ENCODE measurements at regions not wholly inside any gene's neighbourhood (a gene's known extent, or its start where the extent isn't known, plus 50 kb on each side); places are given as distances from the start of the nearest gene placed in this dataset.

DNA sequence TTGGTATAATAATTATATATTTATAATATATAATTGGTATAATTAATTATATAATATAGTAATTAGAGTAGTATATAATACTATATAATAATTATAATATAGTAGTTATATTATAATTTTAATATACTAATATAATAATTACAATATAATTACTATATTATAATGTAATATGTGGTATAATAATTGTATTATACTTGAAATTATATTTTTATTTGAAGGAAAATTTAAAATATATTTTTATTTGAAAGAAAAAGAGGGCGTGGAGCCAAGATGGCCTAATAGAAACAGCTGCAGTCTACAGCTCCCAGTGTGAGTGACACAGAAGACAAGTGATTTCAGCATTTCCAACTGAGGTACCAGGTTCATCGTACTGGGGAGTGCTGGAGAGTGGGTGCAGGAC is 365.9 kb downstream of the MMUT start:
- Histone ChIP-seq H3K4me3 (no peak overlapping the region), H3K36me3 (no peaks in the 10 kb centered on the region), H3K27ac (no peak overlapping the region), H3K9me3 (no peaks in the 10 kb centered on the region), H3K27me3 (no peaks in the 10 kb centered on the region), H3K4me1 (no peaks in the 10 kb centered on the region)
- no peak for TF ChIP-seq POLR2A (IDR thresholded peaks at IDR 0.05)
- TF ChIP-seq, protein P1, sequence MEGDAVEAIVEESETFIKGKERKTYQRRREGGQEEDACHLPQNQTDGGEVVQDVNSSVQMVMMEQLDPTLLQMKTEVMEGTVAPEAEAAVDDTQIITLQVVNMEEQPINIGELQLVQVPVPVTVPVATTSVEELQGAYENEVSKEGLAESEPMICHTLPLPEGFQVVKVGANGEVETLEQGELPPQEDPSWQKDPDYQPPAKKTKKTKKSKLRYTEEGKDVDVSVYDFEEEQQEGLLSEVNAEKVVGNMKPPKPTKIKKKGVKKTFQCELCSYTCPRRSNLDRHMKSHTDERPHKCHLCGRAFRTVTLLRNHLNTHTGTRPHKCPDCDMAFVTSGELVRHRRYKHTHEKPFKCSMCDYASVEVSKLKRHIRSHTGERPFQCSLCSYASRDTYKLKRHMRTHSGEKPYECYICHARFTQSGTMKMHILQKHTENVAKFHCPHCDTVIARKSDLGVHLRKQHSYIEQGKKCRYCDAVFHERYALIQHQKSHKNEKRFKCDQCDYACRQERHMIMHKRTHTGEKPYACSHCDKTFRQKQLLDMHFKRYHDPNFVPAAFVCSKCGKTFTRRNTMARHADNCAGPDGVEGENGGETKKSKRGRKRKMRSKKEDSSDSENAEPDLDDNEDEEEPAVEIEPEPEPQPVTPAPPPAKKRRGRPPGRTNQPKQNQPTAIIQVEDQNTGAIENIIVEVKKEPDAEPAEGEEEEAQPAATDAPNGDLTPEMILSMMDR (IDR thresholded peaks at IDR 0.05), result no peak
- 58 to 88% (median 72%) methylated on average over 2 of the region's 2 CpGs for WGBS, 4 donors
- DNase-seq (no peak), ATAC-seq (no peak)
- intact Hi-C loops (cut with DNase I), result no loop called here

DNA sequence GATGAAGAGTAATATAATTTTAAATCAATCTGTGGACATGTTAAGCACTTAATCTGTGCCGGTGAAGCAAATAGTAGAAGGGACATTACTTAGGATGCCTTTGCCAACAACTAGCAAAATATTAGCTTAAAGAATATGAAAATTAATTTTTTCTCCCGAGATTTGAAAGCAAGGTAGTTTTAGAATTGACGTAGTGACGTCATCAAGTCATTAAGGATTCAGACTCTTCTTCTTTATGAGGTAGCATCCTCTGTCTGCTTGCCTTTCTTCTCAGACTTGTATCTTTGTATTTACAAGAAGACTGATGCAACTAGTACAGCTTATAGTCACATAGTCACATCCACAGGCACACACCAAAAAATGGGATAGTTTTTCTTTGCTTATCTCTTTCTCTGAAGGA is 374.4 kb downstream of the MMUT start:
- H3K27me3 ChIP-seq, result no peaks in the 10 kb centered on the region
- no peaks in the 10 kb centered on the region for H3K4me1 ChIP-seq
- intact Hi-C loops (cut with DNase I), result no loop called here
- no peaks in the 10 kb centered on the region for H3K9me3 ChIP-seq
- DNase-seq (no peak), ATAC-seq (no peak)
- no peaks in the 10 kb centered on the region for H3K36me3 ChIP-seq
- no peak overlapping the region for H3K27ac ChIP-seq
- no peak overlapping the region for H3K4me3 ChIP-seq
- TF ChIP-seq, protein P1 (IDR thresholded peaks at IDR 0.05), result no peak
- no peak for TF ChIP-seq POLR2A (IDR thresholded peaks at IDR 0.05)
- WGBS, 4 donors, result 78 to 95% (median 89%) methylated on average over 4 of the region's 4 CpGs

DNA sequence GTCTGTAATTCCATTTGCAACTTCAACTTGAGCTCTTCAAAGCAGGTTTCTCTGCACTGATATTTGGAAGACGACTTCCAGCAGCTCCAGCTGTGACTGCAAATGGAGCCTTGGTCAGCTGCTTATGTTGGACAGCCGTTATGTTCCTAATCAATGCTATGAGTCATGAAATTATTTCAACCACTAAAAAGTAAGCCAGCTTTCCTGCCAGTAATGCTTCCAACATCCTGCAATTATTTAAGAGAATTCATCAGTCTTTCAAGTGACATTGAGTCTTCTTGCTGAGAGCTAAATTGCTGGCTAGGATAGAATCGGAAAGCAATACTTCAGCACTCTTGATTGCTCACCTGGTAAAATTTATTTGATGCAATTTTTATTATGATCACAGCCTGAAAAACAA is 375.7 kb downstream of the MMUT start:
- TF ChIP-seq, protein P1 (IDR thresholded peaks at IDR 0.05), result no peak
- no peak for TF ChIP-seq POLR2A (IDR thresholded peaks at IDR 0.05)
- H3K27me3 ChIP-seq, result no peaks in the 10 kb centered on the region
- H3K4me3 ChIP-seq, result no peak overlapping the region
- WGBS, 4 donors, result 33 to 52% (median 39%) methylated on average over 3 of the region's 3 CpGs
- H3K27ac ChIP-seq, result no peak overlapping the region
- H3K9me3 ChIP-seq, result no peaks in the 10 kb centered on the region
- no peaks in the 10 kb centered on the region for H3K4me1 ChIP-seq
- ATAC-seq, result no peak
- intact Hi-C loops (cut with DNase I), result no loop called here
- no peak for DNase-seq
- H3K36me3 ChIP-seq, result no peaks in the 10 kb centered on the region

DNA sequence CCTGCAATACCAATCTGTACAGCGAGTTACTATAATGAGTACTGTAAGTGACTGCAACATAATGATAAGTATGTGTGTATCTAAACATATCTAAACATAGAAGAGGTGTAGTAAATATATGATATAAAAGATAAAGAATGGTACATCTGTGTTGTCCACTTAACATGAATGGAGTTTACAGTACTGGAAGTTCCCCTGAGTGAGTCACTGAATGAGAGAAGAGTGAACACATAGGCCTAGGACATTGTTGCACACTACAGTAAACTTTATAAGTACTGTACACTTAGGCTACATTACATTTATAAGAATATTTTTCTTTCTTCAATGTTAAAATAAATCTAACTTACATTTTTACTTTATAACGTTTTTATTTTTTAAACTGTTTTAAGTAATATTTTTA is 380.4 kb downstream of the MMUT start:
- DNase-seq (no peak), ATAC-seq (no peak)
- intact Hi-C loops (cut with DNase I), result no loop called here
- H3K27ac ChIP-seq, result no peak overlapping the region
- H3K9me3 ChIP-seq, result no peaks in the 10 kb centered on the region
- H3K4me1 ChIP-seq, result no peaks in the 10 kb centered on the region
- H3K27me3 ChIP-seq, result no peaks in the 10 kb centered on the region
- no peak for TF ChIP-seq POLR2A (IDR thresholded peaks at IDR 0.05)
- TF ChIP-seq, protein P1 (IDR thresholded peaks at IDR 0.05), result no peak
- 68 to 83% (median 72%) methylated on average over 2 of the region's 2 CpGs for WGBS, 4 donors
- H3K4me3 ChIP-seq, result no peak overlapping the region
- H3K36me3 ChIP-seq, result no peaks in the 10 kb centered on the region
